Spinal cord (tissue), 9 donors: ENCODE measurements at regions not wholly inside any gene's neighbourhood (a gene's known extent, or its start where the extent isn't known, plus 50 kb on each side); places are given as distances from the start of the nearest gene placed in this dataset.
A peak's percentile ranks its signal among the peaks of the same experiment; 100 is the strongest.

Experiments used
- DNase-seq, 6 donors: peaks; one replicate each; pipeline versions ENCODE4 v3.0.0 to v3.0.0-alpha.2; 2013 to 2015; ENCODE audit warnings: low spot score in 6 of 6, low read depth in 4 of 6
- H3K27ac ChIP-seq: one replicate; pipeline ENCODE4 v1.5.1; 2013; ENCODE audit warnings: low read depth, low read length, control low read depth
- H3K27me3 ChIP-seq: one replicate; pipeline ENCODE4 v1.6.1; 2013; ENCODE audit warnings: low read length; ENCODE audit not compliant: control insufficient read depth, insufficient read depth
- H3K36me3 ChIP-seq: one replicate; pipeline ENCODE4 v1.6.1; 2013; ENCODE audit warnings: low read length; ENCODE audit not compliant: control insufficient read depth, insufficient read depth
- H3K4me1 ChIP-seq: one replicate; pipeline ENCODE4 v1.6.1; 2013; ENCODE audit warnings: low read length; ENCODE audit not compliant: control insufficient read depth, insufficient read depth
- H3K4me3 ChIP-seq: one replicate; pipeline ENCODE4 v1.5.1; 2013; ENCODE audit warnings: low read depth, low read length, control low read depth
- H3K9me3 ChIP-seq: one replicate; pipeline ENCODE4 v1.6.1; 2013; ENCODE audit warnings: low read length; ENCODE audit not compliant: control insufficient read depth, insufficient read depth
- WGBS: methylation state at CpG from one replicate; pipeline ENCODE4 v1.1.5; 2013; ENCODE audit warnings: missing lambda C conversion rate; ENCODE audit not compliant: insufficient coverage; 5-methylcytosine and 5-hydroxymethylcytosine counted together
- donor health status: healthy.

GRCh38 chr11:42253156-42253555 is 793.7 kb upstream of the LRRC4C start:
- H3K36me3 ChIP-seq: no peaks in the 10 kb centered on the region
- no peaks in the 10 kb centered on the region for H3K9me3 ChIP-seq
- no peaks in the 10 kb centered on the region for H3K4me1 ChIP-seq
- DNase-seq: no peak
- no peaks in the 10 kb centered on the region for H3K27me3 ChIP-seq
- H3K4me3 ChIP-seq: no peak overlapping the region
- no peak overlapping the region for H3K27ac ChIP-seq
- 83% methylated on average over 3 of the region's 3 CpGs for WGBS

GRCh38 chr11:42255906-42256305 is 796.5 kb upstream of the LRRC4C start:
- 100% methylated on average over 1 of the region's 1 CpG for WGBS
- DNase-seq: no peak
- Histone ChIP-seq H3K4me1 (no peaks in the 10 kb centered on the region), H3K27me3 (no peaks in the 10 kb centered on the region), H3K9me3 (no peaks in the 10 kb centered on the region), H3K27ac (no peak overlapping the region), H3K4me3 (no peak overlapping the region), H3K36me3 (no peaks in the 10 kb centered on the region)

- H3K4me3 ChIP-seq: no peak overlapping the region
- H3K9me3 ChIP-seq: no peaks in the 10 kb centered on the region
- no peak overlapping the region for H3K27ac ChIP-seq
- WGBS: 0% methylated on average over 1 of the region's 2 CpGs
- H3K27me3 ChIP-seq: no peaks in the 10 kb centered on the region
- no peaks in the 10 kb centered on the region for H3K36me3 ChIP-seq
- H3K4me1 ChIP-seq: no peaks in the 10 kb centered on the region
- DNase-seq: peak in 1 of 6 donors; percentile 56
These were observed 798.1 kb upstream of the LRRC4C start for GRCh38 chr11:42257534-42257933.

GRCh38 chr11:42265072-42265471 is 805.6 kb upstream of the LRRC4C start:
- no peak for DNase-seq
- no peaks in the 10 kb centered on the region for H3K36me3 ChIP-seq
- H3K4me1 ChIP-seq: no peaks in the 10 kb centered on the region
- H3K27ac ChIP-seq: no peak overlapping the region
- H3K27me3 ChIP-seq: no peaks in the 10 kb centered on the region
- no peaks in the 10 kb centered on the region for H3K9me3 ChIP-seq
- no peak overlapping the region for H3K4me3 ChIP-seq
- 94% methylated on average over 3 of the region's 7 CpGs for WGBS

- no peak for DNase-seq
- Histone ChIP-seq H3K4me3 (no peak overlapping the region), H3K27me3 (no peaks in the 10 kb centered on the region), H3K36me3 (no peaks in the 10 kb centered on the region), H3K27ac (no peak overlapping the region), H3K4me1 (no peaks in the 10 kb centered on the region), H3K9me3 (no peaks in the 10 kb centered on the region)
- no CpG with 5 or more reads among the region's 3 CpGs for WGBS
These were observed 811.9 kb upstream of the LRRC4C start for GRCh38 chr11:42271306-42271705.

- H3K4me1 ChIP-seq: no peaks in the 10 kb centered on the region
- no peaks in the 10 kb centered on the region for H3K36me3 ChIP-seq
- no peak for DNase-seq
- no peak overlapping the region for H3K4me3 ChIP-seq
- no peak overlapping the region for H3K27ac ChIP-seq
- H3K27me3 ChIP-seq: no peaks in the 10 kb centered on the region
- no CpG with 5 or more reads among the region's 6 CpGs for WGBS
- no peaks in the 10 kb centered on the region for H3K9me3 ChIP-seq
These were observed 814.5 kb upstream of the LRRC4C start for GRCh38 chr11:42273977-42274376.

GRCh38 chr11:42296910-42297309 is 837.5 kb upstream of the LRRC4C start:
- H3K36me3 ChIP-seq: no peaks in the 10 kb centered on the region
- no peaks in the 10 kb centered on the region for H3K27me3 ChIP-seq
- WGBS: no CpG with 5 or more reads among the region's 1 CpG
- H3K27ac ChIP-seq: no peak overlapping the region
- H3K9me3 ChIP-seq: no peaks in the 10 kb centered on the region
- H3K4me1 ChIP-seq: no peaks in the 10 kb centered on the region
- H3K4me3 ChIP-seq: no peak overlapping the region
- DNase-seq: no peak

GRCh38 chr11:42299780-42300179 is 840.3 kb upstream of the LRRC4C start:
- Histone ChIP-seq H3K36me3 (no peaks in the 10 kb centered on the region), H3K27me3 (no peaks in the 10 kb centered on the region), H3K4me3 (no peak overlapping the region), H3K27ac (no peak overlapping the region), H3K4me1 (no peaks in the 10 kb centered on the region), H3K9me3 (peaks cover 1% of the 10 kb centered on the region)
- no peak for DNase-seq
- WGBS: no CpG with 5 or more reads among the region's 1 CpG

- Histone ChIP-seq H3K4me3 (no peak overlapping the region), H3K4me1 (no peaks in the 10 kb centered on the region), H3K36me3 (no peaks in the 10 kb centered on the region), H3K27ac (no peak overlapping the region), H3K27me3 (no peaks in the 10 kb centered on the region), H3K9me3 (peaks cover 1% of the 10 kb centered on the region)
- no peak for DNase-seq
- no CpG with 5 or more reads among the region's 2 CpGs for WGBS
These were observed 842.3 kb upstream of the LRRC4C start for GRCh38 chr11:42301777-42302176.

- no peaks in the 10 kb centered on the region for H3K27me3 ChIP-seq
- H3K9me3 ChIP-seq: no peaks in the 10 kb centered on the region
- DNase-seq: no peak
- H3K27ac ChIP-seq: no peak overlapping the region
- no peaks in the 10 kb centered on the region for H3K4me1 ChIP-seq
- H3K4me3 ChIP-seq: no peak overlapping the region
- WGBS: no CpG with 5 or more reads among the region's 3 CpGs
- no peaks in the 10 kb centered on the region for H3K36me3 ChIP-seq
These were observed 852.1 kb upstream of the LRRC4C start for GRCh38 chr11:42311514-42311913.
